GM21515 (cell line): ENCODE measurements at regions not wholly inside any gene's neighbourhood (a gene's known extent, or its start where the extent isn't known, plus 50 kb on each side); places are given as distances from the start of the nearest gene placed in this dataset.

ENCODE experiments used
- ATAC-seq: cut with Tn5 transposase; IDR thresholded peaks from one replicate; pipeline ENCODE4 v1.9.1; 2021; ENCODE audit not compliant: unreplicated experiment

- no peak for ATAC-seq
These were observed 214.5 kb upstream of the GRAMD2B start for GRCh38 chr5:126208691-126209090.

GRCh38 chr5:126210955-126211354, 212.3 kb upstream of the GRAMD2B start:
- no peak for ATAC-seq

GRCh38 chr5:126219616-126220015, 203.6 kb upstream of the GRAMD2B start:
- ATAC-seq, result no peak

GRCh38 chr5:126220725-126221124, 202.5 kb upstream of the GRAMD2B start:
- no peak for ATAC-seq

GRCh38 chr5:126228934-126229333, 194.3 kb upstream of the GRAMD2B start:
- no peak for ATAC-seq

- ATAC-seq, result no peak
These were observed 190.0 kb upstream of the GRAMD2B start for GRCh38 chr5:126233256-126233655.

- ATAC-seq, result no peak
These were observed 188.5 kb upstream of the GRAMD2B start for GRCh38 chr5:126234563-126235195.

- ATAC-seq, result no peak
These were observed 187.6 kb upstream of the GRAMD2B start for GRCh38 chr5:126235628-126236027.

- ATAC-seq, result no peak
These were observed 186.2 kb upstream of the GRAMD2B start for GRCh38 chr5:126236994-126237393.

GRCh38 chr5:126248611-126249010, 174.6 kb upstream of the GRAMD2B start:
- no peak for ATAC-seq

- ATAC-seq, result no peak
These were observed 172.2 kb upstream of the GRAMD2B start for GRCh38 chr5:126251024-126251423.

- ATAC-seq, result no peak
These were observed 169.8 kb upstream of the GRAMD2B start for GRCh38 chr5:126253406-126253805.

- ATAC-seq, result no peak
These were observed 159.5 kb upstream of the GRAMD2B start for GRCh38 chr5:126263591-126264184.

- no peak for ATAC-seq
These were observed 157.3 kb upstream of the GRAMD2B start for GRCh38 chr5:126265917-126266316.

- ATAC-seq, result no peak
These were observed 155.8 kb upstream of the GRAMD2B start for GRCh38 chr5:126267438-126267837.

- ATAC-seq, result no peak
These were observed 154.4 kb upstream of the GRAMD2B start for GRCh38 chr5:126268697-126269315.

- no peak for ATAC-seq
These were observed 153.7 kb upstream of the GRAMD2B start for GRCh38 chr5:126269511-126269910.

- ATAC-seq, result no peak
These were observed 152.1 kb upstream of the GRAMD2B start for GRCh38 chr5:126271141-126271540.

GRCh38 chr5:126274076-126274762, 149.0 kb upstream of the GRAMD2B start:
- ATAC-seq, result no peak

- ATAC-seq, result no peak
These were observed 148.5 kb upstream of the GRAMD2B start for GRCh38 chr5:126274763-126275125.

- ATAC-seq, result no peak
These were observed 145.4 kb upstream of the GRAMD2B start for GRCh38 chr5:126277762-126278161.

- no peak for ATAC-seq
These were observed 142.9 kb upstream of the GRAMD2B start for GRCh38 chr5:126280343-126280742.
